Middle frontal gyrus (tissue), 1 donor: ENCODE measurements at regions not wholly inside any gene's neighbourhood (a gene's known extent, or its start where the extent isn't known, plus 50 kb on each side); places are given as distances from the start of the nearest gene placed in this dataset.

Experiments
- DNase-seq: peaks from one replicate; pipeline ENCODE4 v3.0.0-alpha.2; 2015; ENCODE audit warnings: low spot score; ENCODE audit errors: extremely low spot score

DNA sequence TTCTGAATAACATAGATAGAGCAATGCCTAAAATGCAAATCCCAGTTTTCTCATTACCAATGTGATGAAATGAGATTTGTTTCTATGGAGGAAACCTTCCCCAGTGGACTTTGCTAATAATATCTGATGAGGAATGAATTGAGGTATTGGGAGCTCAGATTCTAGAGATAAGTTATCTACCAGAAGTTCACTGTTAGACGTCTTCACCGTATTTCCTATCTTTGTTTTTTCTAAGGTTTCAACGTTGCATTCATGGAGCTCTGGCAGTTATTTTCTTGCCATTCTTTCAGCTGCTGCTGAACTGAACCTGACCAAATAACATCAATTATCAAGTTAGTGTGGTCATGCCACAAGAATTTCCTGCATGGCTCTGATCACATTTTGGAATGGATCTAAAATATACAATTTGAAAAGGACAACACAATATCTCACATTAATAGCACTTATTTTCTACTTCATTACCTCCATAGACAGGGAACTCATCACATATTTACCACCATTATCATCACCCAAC, 511.8 kb upstream of the LCORL start:
- DNase-seq: no peak

DNA sequence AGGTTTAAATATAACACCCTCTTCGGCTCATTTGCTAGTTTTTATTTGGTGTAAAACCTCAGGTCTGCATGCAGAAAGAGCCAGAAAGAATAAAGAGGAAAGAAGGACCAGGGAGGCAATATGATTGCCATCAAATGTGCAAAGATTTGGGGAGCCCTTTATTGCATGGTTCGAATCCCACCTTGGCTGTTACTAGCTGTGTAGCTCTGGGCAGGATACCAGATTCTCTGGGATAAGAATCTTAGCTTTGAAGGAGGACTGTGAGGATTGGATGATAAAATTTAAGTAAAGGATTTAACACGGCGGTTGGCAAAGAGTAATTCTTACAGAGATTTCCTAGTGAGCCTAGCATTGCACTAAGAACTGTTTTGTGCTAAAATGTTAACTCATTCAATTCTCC, 510.2 kb upstream of the LCORL start:
- no peak for DNase-seq

DNA sequence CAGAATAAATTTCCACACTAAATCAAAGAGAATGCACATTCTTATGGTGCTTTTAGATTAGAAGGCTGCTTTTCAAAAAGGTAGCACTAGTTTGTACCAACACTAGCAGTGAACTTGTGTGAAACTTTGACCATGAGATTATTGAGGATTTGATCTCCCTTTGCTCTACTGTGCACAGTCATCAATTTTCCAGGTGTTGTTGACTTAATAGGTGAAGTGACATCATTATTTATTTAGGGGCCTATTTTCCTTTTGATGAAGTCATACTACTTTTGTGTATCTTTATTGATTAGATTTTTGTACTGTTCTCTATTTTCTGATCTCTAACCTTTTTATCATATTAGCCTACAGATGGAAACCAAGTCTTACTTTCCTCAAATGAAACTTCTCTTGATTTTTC, 507.9 kb upstream of the LCORL start:
- no peak for DNase-seq

DNA sequence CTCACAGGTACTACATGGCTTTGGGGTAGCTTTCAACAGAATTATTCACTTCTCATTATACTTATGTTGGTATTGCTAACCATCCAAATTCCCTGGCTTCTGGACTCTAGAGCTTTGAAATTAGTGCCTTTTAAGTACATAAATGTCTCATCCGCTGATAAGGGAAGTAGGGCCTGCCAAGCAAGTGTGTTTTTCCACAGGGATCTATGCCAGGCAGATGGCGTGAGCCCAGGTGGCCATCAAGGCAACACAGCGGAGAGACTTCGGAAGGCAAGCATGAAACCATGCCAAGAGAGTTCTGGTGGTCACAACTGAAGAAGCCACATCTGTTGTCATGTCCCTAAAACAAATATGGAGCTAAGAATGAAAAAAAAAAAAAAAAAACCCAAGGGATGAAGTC, 503.1 kb upstream of the LCORL start:
- DNase-seq: no peak

DNA sequence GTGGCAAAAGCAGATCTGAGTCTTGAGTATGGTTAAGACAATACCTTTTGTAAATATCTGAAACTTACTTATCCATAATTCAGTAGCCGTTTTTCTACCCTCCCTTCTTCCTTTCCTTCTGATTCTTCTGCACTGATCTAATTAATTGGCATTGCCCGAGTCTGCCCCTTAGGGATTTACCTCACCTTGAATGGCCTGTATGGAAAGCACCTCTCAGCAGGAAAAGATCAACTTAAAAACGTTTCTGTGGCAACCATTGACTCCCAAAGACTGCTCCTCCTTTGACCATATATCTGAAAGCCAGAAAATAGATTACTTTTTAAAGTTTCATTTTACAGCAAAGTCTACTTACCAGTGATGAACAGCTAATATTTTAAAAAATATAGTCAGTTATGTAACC, 496.5 kb upstream of the LCORL start:
- DNase-seq: no peak

DNA sequence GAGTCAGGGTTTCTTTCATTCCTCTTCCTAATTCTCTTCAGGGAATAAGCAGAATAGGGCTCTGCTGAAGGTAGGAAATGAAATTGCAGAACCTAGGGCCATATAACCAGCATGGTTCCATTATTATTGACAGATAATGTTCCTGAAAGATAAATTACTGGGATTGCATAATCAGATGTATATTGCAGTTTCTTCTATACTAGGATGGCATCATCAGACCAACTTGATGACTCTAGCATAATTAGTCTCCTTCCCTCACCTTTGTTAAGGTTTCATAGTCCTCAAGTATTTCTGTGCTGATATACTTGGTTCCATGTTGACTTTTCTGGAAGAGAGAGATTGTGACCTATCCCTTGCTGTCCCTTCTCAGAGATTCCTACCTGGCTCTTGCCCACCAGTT, 492.3 kb upstream of the LCORL start:
- no peak for DNase-seq

DNA sequence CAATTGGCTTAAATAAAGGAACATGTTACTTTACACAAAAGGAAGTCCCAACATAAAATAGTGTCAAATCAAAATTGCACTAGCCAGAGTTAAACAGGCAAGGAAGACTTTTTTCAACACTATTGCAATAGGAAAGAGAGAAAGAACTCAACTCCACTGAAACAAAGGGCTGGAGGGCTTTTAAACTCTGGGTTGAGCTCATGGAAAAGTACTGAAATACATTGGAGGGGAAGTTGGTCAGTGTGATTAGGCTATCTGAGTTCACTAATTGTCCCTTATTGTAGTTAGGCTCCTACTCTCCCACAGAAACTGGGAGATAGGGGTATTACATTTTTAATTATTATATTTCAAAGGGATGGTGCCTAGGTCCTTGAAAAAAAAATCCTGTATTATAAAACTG, 491.2 kb upstream of the LCORL start:
- DNase-seq: no peak

DNA sequence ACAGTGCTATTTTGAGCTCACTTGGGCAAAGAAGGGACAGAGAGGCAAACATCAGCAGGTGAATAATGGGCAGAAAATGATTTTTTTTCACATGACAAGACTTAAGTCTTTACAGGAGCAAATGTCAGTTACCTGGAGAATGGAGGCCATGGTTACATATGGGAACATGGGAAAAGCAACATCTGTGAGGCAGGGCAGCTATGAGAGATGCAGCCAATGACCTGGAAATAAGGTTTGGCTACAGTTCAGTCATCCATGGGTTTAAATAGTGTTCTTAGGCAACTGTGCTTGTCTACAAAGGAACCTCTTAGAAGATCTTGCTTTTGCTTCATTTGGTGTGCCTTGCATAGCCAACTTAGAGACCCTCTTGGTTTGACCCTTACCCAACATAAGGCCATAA, 490.2 kb upstream of the LCORL start:
- DNase-seq: no peak

DNA sequence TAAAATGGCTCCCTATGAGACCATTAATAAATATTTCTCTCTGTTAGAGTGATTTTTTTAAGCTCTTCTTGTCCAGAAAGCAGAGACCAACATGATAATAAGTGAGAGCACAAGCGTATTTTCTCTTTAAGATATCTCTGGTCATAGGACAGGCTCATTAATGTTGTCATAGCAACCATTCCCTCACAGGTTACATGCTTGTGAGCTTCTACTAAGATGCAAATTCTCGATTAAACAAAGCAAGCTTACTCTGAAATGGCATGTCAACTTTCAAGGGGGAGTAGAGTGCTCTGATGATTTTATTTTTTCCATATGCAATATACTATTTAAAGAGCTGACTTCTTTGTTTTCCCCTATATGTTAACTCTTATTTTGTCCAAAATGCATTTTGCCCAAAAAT, 487.2 kb upstream of the LCORL start:
- no peak for DNase-seq

DNA sequence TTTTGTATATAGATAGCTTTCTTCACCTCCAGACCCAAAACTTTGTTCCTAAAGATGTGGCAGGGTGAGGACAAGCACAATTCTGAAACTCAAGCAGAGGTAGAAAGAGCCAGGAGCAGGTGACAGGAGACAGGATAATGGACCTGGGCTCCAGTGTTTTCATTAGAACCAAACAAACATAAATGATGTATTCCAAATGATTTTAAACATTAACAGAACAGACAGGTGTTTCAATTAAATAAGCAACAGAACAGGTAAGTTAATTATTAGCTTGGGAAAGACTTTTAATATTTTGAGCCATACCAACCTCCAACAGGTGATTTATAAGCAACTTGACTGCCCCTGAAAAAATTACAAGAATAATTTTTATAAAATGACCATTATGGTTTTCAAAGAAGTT, 459.4 kb upstream of the LCORL start:
- no peak for DNase-seq

DNA sequence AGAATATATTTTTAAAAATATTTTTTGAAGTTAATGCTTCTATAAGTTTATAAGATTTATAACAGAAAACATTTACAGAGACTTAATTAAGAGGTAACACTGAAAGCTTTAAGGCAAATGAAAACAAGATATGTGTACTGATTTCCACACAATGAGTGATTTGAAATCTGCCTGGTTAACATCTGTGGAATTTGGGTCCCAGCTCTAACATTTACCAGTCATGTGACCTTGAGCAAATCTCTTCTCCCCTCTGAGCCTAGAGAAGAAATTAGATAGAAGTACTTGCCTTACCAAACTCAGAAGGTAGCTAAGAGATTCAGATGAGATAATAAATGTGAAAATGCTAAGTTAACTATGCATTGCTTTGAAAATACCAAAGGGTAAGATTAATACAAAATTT, 458.8 kb upstream of the LCORL start:
- DNase-seq: no peak

DNA sequence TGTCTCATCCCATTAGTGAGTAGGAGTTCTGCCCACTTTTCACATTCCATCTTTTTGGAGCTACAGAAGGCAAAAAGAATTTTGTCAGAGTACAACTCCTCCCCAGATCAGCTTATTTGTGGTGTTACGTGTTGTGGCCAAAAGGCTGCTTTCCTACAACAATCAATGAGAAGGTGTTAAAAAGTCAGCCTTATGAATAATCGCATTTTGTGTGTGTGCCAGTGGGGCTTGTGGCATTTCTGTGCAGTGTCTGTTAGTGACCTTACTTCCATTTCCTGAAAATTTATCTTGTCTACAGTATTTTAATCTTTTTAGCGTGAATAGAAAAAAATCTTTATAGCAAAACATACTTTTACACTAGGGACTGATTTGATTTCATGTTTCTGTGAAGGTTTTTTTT, 458.3 kb upstream of the LCORL start:
- DNase-seq: no peak

DNA sequence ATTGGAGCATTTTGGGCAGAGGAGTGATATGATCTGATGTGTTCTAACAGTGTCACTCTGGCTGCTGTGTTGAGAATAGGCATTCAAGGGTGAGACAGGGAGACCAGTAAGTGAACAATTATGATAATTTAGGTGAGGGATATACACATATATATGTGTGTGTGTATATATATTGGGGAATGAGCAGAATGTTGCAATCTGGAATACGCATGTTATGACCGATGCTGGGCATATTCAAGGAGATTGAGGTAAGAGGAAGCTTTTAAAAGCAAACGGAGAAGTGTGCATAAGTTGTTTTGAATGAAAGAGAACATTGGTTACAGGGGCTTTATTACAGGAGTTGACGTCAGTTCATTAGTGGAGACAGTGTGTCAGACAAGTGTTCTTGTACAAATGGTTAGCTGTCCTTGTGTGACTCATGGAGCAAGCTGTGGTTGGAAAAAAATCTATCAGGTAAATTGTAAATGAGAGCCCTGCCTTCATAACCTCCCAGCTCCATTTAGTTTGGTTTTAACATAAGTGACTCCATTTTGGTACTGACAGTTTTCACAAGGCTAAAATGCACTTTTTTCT, 442.5 kb upstream of the LCORL start:
- no peak for DNase-seq

DNA sequence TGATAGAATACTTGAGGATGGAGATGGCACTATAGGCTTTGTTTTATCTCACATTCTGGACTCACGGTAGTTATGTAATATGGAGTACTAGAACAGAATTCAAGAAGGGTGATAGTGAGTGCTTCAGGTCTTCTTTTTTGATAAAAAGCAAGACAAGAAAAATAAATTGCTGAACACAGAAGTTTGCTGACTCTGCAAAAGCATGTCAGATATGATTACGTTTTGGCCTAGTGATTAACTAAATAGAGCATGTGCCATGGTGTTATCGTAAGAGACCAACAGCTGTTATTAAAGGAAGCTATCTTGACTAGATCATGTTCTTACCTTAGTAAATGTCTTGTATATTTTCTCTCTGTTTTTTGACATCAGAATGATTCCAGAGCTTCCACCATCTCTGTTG, 436.9 kb upstream of the LCORL start:
- DNase-seq: no peak

DNA sequence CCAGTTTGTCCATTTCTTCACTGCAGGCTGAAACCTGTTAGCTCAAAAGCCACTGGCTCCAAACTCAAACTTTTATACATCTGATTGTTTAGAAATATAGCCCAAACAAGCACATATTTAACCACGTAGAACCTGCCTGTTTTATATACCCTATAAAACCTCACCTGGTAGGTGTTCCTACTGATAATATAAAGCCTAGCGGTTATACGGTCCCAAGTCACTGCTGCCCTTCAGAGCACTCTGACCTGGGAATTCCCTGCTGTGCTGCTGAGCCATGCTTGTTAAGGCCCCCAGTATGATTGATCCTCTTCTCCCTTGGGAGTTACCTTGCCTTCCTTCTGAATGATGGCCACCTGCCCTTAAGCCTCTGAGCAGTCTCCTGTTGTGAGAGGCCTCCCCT, 432.8 kb upstream of the LCORL start:
- no peak for DNase-seq

DNA sequence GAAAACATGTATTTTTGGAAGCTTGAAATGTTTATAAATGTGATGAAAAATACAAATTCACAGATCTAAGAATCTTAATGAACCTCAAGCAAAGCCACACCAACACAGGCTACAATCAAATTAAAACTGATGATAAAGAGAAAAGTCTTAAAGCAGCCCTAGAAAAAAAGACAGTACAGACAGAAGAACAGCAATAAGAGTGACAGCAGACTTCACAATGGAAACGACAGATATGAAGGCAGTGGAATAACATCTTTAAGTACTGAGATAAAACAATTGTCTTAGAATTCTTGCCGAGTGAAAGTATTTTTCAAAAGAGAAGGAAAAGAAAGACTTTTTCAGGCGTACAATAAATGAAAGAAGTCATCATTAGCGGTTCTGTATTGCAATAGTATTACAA, 423.6 kb upstream of the LCORL start:
- no peak for DNase-seq

DNA sequence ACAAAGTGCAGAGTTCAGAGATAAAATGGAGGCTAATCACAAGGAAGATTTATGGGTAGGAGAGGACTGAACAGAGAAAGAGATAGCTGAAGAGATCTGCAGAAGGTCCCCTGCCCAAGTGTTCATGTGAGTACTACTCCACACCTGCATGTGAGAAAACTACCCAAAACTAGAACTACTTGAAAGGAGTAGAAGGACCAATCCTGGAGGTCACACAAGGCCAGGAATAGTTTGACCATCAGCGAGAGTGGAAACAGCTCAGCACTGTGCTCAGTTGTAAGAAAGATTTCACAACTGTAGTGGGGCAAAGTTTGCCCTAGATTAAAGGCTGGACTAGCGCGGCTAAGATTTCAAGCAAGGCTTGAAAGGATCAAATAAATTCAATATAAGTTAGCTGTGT, 422.7 kb upstream of the LCORL start:
- no peak for DNase-seq

DNA sequence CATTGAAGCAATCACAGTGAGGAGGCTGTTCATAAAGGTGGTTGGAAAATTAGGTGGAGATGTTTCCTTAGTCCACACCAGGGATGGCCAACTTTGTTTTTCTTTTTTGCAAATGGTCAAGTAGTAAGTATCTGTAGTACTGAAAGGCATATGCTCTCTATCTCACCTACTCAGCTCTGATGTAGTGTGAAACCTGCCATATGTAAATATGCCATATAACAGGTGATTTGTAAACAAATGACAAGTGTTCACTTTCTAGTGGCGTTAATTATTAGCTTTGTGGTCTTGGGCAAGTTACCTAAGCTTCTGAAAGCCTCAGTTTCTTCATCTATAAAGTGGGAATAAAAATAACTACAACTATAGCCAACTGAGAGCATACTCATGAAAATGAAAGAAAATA, 421.4 kb upstream of the LCORL start:
- DNase-seq: no peak

DNA sequence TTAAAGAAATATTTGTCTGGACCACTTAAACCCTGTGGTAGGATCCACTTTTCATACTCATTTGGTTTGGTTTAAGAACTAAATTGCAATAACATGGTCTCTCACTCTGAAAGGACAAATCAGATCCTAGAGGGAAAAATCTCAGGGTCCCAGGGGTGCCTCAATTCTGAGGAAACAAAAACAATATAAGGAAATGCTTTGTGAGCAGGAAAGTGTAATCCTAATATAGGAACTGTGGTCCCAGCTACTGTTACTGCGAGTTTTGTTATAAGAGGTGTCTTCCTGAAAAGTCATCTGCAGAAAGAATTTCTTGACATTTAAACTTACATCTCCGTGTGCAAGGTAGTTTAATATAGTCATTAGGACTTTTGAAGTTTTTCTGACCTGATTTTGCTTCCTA, 420.1 kb upstream of the LCORL start:
- no peak for DNase-seq

DNA sequence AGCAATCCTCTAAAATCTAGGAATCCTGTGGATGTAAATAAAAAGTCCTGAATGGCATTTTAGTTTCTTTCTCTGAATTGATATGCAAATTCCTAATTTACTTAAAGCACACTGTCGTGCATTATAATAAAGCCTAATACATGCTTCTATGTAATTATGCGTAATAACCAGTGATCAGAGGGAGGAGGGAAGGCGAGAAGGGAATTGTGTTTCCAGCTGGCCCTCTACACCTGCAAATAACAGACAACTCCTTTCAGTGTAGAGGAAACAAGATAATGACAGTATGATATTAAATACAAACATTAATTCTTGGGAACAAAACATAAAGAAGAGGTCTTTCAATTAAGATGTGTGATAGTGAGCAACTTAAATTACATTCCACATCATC, 419.6 kb upstream of the LCORL start:
- DNase-seq: no peak

DNA sequence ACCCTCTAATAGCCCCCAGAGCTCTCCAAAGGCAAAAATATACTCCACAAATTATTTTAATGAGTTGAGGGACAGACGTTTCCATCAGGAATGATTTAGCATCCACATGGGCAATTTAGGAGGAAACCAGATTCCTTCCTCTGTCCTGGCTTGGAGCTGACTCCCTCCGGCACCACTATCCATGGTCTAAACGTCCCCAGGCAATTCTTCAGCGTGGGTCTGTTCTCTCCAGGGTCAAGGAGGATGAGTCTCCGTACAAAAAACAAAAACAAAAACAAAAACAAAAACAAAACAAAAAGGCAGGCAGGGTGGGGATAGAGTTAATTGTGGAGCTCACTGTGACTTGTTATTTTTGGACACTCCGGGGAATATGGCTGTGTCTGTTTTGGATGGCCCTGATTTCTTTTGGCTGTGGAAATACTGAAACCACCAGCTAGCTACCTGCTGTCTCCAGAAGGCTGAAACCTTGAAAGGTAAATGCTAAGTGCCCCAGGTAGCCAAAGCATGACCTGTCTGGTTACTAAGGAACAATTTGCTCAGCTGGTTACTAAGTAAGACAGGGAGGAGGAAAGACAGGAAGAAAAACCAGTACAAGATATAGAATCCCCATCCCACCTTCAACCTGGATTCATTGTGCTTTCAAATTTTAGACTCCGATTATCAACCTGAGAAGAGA, 419.1 kb upstream of the LCORL start:
- no peak for DNase-seq

DNA sequence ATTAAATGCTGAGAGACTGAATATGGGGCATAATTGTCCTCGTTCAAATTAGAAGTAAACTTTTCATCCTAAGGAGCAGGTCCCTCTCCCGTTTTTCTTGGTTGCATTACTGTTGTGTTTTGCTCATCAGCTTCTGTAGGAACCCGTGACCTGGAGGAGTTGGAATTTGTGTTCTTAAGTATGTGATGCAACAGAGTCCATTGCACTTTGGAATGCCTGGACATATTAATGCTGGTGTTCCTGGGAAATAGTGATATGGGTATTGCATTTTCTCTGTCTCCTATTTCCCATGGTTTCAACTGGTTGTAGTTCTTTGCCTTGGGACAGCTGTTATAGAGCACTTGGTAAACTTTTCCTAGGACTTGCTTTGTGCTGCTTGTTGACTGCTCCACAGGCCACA, 417.8 kb upstream of the LCORL start:
- no peak for DNase-seq

DNA sequence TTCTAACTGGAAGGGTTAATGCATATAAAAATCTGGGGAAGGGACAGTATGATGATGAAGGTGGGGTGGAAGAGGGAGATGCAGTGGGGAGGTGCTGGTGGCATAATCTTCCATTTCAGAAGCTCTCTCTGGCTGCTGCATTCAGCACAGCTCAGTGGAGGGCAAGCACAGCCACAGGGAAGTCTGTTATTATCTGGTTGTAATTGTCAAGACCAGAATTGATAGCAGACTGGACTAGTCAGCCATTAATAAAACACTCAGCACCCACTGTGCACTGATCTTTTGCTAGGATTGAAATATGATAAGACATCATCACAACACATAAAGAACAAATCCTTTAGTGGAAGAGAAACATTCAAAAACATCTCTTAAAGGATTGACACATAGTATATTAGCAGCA, 414.2 kb upstream of the LCORL start:
- no peak for DNase-seq

DNA sequence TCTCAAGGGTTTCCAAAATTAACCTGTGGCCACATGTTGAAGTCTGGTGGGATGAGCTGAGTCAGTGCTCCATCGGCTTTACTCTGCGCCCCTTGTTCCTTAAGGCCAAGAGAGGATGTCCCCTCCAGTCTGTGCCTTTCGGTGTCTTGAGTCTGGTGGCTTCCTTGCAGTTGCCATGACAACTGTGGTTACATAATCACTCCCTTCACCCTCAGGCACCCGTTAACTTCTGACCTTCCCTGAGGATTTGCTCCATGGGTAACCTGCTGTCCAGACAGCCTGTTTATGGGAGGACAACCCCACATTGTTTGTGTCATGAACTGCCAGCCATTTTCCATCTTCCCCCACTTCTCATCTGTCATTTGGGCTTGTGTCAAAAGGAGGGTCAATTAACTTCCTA, 401.1 kb upstream of the LCORL start:
- DNase-seq: no peak
